MCF 10A (cell line): ENCODE measurements at regions not wholly inside any gene's neighbourhood (a gene's known extent, or its start where the extent isn't known, plus 50 kb on each side); places are given as distances from the start of the nearest gene placed in this dataset.

Source experiments
- BruUV-seq: library from RNA; stranded (reverse); fragments of 400-500 nt; replicated peaks from 2 replicates; lab custom pipeline; 2021; lab: Mats Ljungman, UMichigan
- CTCF ChIA-PET: fragments of 300-600 bp; sonication (Branson Sonifier 250); formaldehyde crosslinking; extraction: SDS; loops from one replicate; lab custom pipeline; 2021; ENCODE audit warnings: antibody characterized with exemption, inconsistent platforms; lab: Yijun Ruan, JAX
- POLR2A ChIA-PET: fragments of 300-600, 350-650 bp; sonication (Branson Sonifier 250); formaldehyde crosslinking; extraction: SDS; loops from one replicate; lab custom pipeline; 2020; ENCODE audit warnings: antibody characterized with exemption, inconsistent platforms; lab: Yijun Ruan, JAX
- DNase-seq: peaks from one replicate; pipeline ENCODE4 v3.0.0-alpha.2; 2018; ENCODE audit not compliant: unreplicated experiment
- H3K27ac Mint-ChIP-seq: one replicate; pipeline ENCODE4 v1.8.0; 2022; ENCODE audit warnings: mild to moderate bottlenecking, low read depth, mixed read lengths; ENCODE audit not compliant: unreplicated experiment
- H3K27me3 Mint-ChIP-seq: one replicate; pipeline ENCODE4 v1.8.0; 2022; ENCODE audit warnings: mixed read lengths; ENCODE audit not compliant: insufficient read depth, unreplicated experiment
- H3K36me3 Mint-ChIP-seq: one replicate; pipeline ENCODE4 v1.8.0; 2022; ENCODE audit warnings: mild to moderate bottlenecking, moderate library complexity, mixed read lengths; ENCODE audit not compliant: insufficient read depth, unreplicated experiment
- H3K4me1 Mint-ChIP-seq: one replicate; pipeline ENCODE4 v1.8.0; 2022; ENCODE audit warnings: mixed read lengths; ENCODE audit not compliant: insufficient read depth, unreplicated experiment
- H3K4me3 Mint-ChIP-seq: one replicate; pipeline ENCODE4 v1.8.0; 2022; ENCODE audit warnings: mild to moderate bottlenecking, moderate library complexity, mixed read lengths; ENCODE audit not compliant: unreplicated experiment
- H3K9me3 Mint-ChIP-seq: one replicate; pipeline ENCODE4 v1.8.0; 2022; ENCODE audit warnings: mixed read lengths; ENCODE audit not compliant: unreplicated experiment
- intact Hi-C: fragments of 100-400 bp; cut with micrococcal nuclease; formaldehyde crosslinking; loops from 2 replicates; pipeline ENCODE4 v1.14.1; 2022
- TF ChIP-seq, protein P1 (sequence below): fragments of 200-600 bp; IDR thresholded peaks from one replicate; pipeline ENCODE4 v1.8.0; 2022; ENCODE audit warnings: antibody characterized with exemption, mild to moderate bottlenecking; ENCODE audit not compliant: unreplicated experiment

DNA sequence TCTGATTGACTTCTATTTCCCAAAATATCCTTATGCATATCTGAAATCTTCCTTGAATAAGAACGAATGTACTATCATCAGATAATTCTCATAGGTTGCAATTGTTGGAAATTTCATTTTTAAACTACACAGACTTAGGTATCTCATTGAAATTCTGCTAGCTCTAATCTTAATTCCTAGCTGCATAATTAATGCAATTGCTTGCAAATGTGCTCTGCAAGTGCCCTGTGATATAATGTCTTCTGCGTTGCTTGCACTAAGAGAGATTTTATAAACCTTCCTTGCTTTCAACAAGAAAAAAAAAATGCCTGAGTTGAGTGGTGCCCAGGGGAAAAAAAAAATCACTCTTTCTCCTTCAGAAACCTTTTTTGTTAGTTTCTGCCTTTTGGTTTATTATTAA, 354.9 kb downstream of the TFAP2A start:
- POLR2A ChIA-PET = no interaction called here
- intact Hi-C loops = no loop called here
- H3K36me3 Mint-ChIP-seq = no peaks in the 10 kb centered on the region
- DNase-seq = no peak
- BruUV-seq = no TSS peak
- H3K9me3 Mint-ChIP-seq = no peaks in the 10 kb centered on the region
- peaks cover 5% of the 10 kb centered on the region for H3K4me1 Mint-ChIP-seq
- TF ChIP-seq, protein P1, sequence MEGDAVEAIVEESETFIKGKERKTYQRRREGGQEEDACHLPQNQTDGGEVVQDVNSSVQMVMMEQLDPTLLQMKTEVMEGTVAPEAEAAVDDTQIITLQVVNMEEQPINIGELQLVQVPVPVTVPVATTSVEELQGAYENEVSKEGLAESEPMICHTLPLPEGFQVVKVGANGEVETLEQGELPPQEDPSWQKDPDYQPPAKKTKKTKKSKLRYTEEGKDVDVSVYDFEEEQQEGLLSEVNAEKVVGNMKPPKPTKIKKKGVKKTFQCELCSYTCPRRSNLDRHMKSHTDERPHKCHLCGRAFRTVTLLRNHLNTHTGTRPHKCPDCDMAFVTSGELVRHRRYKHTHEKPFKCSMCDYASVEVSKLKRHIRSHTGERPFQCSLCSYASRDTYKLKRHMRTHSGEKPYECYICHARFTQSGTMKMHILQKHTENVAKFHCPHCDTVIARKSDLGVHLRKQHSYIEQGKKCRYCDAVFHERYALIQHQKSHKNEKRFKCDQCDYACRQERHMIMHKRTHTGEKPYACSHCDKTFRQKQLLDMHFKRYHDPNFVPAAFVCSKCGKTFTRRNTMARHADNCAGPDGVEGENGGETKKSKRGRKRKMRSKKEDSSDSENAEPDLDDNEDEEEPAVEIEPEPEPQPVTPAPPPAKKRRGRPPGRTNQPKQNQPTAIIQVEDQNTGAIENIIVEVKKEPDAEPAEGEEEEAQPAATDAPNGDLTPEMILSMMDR = no peak
- CTCF ChIA-PET = no interaction called here
- no peak overlapping the region for H3K27ac Mint-ChIP-seq
- H3K27me3 Mint-ChIP-seq = no peaks in the 10 kb centered on the region
- no peak overlapping the region for H3K4me3 Mint-ChIP-seq

DNA sequence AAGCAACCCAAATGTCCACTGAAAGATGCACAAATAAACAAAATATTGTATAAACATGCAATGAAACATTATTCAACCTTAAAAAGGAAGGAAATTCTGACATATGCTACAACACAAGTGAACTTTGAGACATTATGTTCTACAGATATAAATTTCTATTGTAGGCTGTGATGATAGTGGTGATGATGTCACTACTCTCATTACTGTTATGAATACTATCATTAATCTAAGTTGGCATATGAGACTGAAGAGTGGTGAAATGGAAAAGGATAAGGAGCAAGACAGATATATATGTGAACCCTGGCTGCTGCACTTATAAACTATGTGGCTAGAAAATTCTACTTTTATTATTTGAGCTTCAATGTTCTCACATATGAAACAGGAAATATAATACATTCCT, 360.2 kb downstream of the TFAP2A start:
- POLR2A ChIA-PET = no interaction called here
- BruUV-seq = no TSS peak
- intact Hi-C loops = no loop called here
- H3K4me3 Mint-ChIP-seq = no peak overlapping the region
- H3K36me3 Mint-ChIP-seq = no peaks in the 10 kb centered on the region
- TF ChIP-seq, protein P1 = no peak
- peaks cover 18% of the 10 kb centered on the region for H3K9me3 Mint-ChIP-seq
- no peaks in the 10 kb centered on the region for H3K4me1 Mint-ChIP-seq
- DNase-seq = no peak
- H3K27ac Mint-ChIP-seq = no peak overlapping the region
- CTCF ChIA-PET = interaction anchor here (0.5 kb wide), 1 partner anchor 981 kb away, joined by 3 read pairs; no protein-coding TSS in a partner anchor
- no peaks in the 10 kb centered on the region for H3K27me3 Mint-ChIP-seq

DNA sequence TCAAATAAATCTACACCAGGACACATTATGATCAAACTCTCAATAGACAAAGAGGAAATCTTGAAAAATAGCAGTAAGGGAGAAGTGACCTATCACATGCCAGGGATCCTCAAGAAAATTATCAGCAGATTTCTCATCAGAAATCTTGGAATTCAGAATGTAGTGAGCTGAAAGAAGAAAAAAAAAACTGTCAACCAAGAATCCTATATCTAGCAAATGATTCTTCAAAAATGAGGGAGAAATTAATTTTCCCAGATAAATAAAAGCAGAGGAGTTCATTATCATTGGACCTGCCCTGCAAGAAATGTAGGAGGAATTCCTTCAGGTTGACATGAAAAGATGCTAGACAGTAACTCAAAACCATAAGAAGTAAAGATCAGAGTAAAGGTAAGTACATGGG, 363.6 kb downstream of the TFAP2A start:
- no peaks in the 10 kb centered on the region for H3K36me3 Mint-ChIP-seq
- no peak for DNase-seq
- no peak overlapping the region for H3K4me3 Mint-ChIP-seq
- POLR2A ChIA-PET = no interaction called here
- TF ChIP-seq, protein P1 = no peak
- no TSS peak for BruUV-seq
- H3K9me3 Mint-ChIP-seq = peaks cover 18% of the 10 kb centered on the region
- intact Hi-C loops = no loop called here
- no peaks in the 10 kb centered on the region for H3K27me3 Mint-ChIP-seq
- CTCF ChIA-PET = interaction anchor here (0.6 kb wide), 1 partner anchor 47 kb away, joined by 4 read pairs; no protein-coding TSS in a partner anchor
- no peaks in the 10 kb centered on the region for H3K4me1 Mint-ChIP-seq
- no peak overlapping the region for H3K27ac Mint-ChIP-seq

DNA sequence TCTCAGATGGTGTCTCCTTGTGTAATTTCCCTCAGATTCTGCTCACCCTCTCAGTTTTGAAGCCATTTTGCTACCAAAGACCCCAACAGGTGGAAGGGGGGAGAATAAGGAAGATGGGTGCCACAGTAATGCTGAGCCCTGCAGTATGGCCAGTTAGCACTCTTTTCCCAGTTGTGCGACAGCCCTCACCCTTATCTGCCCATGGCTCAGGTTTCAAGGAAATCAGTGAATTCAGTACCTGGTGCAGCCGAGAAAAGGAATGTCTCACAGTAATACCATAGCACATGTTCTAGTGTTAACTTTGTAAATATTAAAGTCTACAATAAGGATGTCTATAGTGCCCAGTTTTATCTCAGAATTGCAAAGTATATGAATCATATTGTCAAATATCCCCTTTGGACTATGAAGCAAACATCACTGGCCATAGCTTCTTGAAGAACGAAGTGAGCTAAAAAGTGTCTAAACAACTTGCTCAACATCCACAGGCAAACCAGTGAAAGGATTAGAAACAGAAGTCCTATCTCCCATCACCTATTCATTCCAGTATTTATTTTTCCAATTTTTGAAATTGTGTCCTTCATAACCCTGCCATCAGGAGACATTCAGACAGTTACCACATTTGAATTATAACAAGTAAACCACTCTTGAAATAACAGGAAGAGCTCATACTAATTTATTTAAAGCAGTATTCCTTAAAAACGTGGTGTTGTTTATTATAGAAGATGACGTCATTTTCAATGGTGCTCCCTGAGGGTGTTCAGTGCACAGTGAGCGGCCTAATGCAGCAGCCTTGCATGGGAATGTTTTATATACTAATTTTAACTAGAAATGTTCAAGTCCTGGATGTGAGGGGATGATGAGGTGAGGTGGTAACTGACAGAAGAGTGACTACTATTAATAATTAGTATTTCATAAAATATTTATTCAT, 366.2 kb downstream of the TFAP2A start:
- no peak for DNase-seq
- Mint-ChIP-seq H3K4me3 (no peak overlapping the region), H3K36me3 (no peaks in the 10 kb centered on the region), H3K4me1 (no peaks in the 10 kb centered on the region), H3K27ac (no peak overlapping the region), H3K27me3 (no peaks in the 10 kb centered on the region), H3K9me3 (peaks cover 13% of the 10 kb centered on the region)
- POLR2A ChIA-PET = interaction anchor here (0.6 to 0.9 kb wide), 2 partner anchors 19 to 256 kb away, joined by 3 to 5 read pairs; no protein-coding TSS in a partner anchor
- BruUV-seq = no TSS peak
- CTCF ChIA-PET = interaction anchor here (0.5 to 0.6 kb wide), 2 partner anchors 83 to 681 kb away, joined by 3 read pairs; no protein-coding TSS in a partner anchor
- TF ChIP-seq, protein P1 = no peak
- intact Hi-C loops = no loop called here
